NCI-H2029 treated with DMSO at 0.1 percent for 48 hours (cell line): ENCODE measurements at regions not wholly inside any gene's neighbourhood (a gene's known extent, or its start where the extent isn't known, plus 50 kb on each side); places are given as distances from the start of the nearest gene placed in this dataset.

Source experiments
- DNase-seq: peaks from one replicate; lab custom pipeline; 2025; lab: John Stamatoyannopoulos, UW

DNA sequence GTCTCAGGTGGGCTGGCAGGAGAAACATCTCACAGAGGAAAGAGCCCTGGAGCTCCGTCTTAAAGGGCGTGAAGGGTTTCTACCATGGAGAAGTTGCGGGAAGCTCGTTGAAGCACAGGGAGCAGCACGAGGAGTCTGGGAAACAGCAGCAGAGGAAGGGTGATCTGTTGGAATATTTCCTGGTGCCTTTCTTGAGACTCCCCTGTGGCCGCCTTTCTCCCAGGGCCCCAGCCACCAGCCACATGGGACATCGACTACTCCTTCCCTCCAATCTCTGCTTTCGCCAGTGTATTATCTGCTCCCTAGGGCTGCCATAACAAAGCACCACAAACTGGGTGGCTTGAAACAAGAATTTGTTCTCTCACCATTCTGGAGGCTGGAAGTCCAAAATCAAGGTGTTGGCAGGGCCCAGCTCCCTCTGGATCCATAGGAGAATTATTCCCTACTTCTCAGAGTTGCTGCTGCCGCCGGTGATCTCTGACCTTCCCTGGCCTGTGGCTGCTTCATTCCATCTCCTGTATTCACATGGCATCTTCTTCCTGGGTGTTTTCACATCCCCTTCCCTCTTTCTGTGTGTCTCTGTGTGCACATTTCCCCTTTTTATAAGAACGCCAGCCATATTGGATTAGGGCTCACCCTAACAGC lies 152.8 kb upstream of the GSC start:
- DNase-seq, result no peak

DNA sequence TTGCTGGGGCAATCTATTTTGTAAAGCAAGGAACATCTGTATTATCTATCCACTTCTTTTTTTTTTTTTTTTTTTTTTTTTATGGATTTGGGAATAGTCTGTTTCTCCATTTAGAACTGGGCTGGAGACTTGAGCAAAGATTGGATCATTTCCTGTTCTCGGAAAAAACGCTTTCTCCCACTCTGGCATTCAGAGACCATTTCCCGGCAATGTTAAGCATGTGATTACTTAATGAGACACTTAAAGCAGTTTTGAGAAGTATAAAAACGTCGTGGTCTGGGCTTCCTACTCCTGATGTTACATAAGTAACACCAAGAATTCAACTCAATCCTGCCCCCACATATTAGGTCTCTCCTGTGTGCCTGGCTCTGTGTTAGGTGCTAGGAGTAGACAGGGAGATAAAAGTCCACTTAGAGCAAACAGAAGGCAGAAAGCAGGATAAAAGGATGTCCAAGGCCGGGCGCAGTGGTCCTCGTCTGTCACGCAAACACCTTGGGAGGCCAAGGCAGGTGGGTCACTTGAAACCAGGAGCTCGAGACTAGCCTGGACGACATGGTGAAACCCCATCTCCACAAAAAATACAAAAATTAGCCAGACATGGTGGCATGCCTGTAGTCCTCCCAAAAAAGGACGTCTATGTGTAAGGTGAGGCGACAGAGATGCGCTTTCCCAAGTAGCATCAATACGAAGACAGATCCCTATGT lies 152.1 kb upstream of the GSC start:
- no peak for DNase-seq

DNA sequence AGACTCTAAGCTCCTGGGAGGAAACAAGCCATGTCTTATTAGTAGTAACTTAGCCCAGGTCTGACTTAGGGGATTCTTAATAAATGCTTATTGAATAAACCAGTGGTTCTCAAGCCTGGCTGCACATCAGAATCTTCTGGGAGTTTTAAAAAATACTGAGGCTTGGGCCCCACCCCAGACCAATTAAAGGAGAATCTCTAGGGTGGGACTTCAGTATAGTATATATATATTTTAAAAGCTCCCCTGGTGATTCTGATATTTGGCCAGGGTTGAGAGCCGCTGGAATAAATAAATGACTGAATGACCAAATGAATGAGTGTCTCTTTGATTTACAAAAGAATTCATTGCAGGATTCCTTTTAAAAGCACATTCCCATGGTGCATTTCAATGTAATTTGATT lies 151.5 kb upstream of the GSC start:
- DNase-seq, result no peak

DNA sequence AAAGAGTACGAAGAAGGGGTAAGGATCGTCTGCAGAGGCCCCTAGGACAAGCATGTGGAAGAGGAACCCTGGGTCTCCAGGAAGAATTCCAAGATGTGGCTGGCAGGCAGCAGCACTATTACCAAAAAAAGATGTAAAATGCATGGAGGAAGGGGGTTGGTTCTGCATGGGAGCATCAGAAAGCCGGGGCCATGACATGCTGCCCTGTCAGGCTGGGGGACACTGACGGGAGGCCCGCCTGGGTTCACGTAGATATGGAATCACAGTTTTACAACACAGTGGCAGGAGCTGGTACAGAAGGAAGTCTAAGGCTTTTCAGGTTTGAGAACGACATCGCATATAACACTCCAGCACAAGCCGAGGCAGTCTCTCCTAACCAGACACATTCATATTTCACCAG lies 150.0 kb upstream of the GSC start:
- DNase-seq, result no peak

DNA sequence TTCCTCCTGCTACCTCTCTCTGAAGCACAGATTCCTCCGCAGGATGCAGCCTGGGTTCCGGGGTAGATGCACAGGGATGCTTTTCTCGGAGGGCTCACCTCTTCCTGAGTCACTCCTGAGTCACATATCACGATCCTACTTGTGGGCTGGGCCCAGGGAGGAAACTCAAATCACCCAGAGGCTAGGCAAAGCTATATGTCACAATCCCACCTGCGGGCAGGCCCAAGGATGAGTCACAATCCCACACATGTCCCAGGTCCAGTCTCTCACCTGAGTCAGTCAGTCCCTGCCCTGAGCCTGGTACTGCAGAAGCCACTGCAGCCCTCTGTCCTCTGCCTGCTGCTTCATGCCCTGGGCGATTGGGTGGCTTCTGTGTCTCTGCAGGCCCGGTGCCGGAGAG lies 149.0 kb upstream of the GSC start:
- DNase-seq, result no peak

DNA sequence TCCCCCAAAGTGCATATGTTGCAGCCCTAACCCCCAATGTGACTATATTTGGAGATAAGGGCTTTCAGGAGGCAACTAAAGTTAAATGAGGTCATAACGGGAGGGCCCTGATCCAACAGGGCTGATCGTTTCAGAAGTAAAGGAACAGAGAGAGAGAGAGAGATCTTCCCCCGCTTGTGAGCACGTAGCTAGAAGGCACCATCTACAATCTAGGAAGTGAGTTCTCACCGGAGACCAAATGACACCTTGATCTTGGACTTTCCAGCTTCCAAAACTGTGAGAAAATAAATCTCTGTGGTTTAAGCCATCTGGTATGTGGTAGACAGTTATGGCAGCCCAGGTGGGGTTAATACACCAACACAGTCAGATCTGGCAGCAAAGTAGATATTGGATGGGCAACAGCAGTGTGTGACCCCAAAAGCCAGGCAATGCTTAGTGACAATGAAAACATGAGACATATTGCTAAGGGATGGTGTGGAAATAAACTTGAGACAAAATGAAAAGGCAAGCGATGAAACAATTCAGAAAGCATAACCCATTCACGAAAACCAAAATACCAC lies 147.2 kb upstream of the GSC start:
- no peak for DNase-seq

DNA sequence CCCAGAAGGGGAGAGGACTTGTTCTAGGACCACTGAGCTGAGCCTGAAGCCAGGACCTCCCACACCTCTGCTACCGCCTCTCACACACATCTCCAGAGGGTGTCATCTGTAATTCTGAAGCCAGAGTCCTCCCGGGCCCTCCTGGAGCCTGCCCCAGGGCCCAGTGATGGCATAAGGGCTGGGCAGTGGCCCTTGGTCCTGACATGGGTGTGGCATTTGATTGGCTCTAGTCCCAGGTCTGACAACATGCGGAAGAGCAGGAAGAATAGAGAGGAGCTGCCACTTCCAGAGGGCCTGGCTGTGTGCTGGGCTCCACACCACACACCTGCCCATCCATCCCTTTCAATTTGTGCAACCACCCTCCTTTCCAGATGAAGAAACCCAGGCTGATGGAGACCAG lies 144.3 kb upstream of the GSC start:
- no peak for DNase-seq

DNA sequence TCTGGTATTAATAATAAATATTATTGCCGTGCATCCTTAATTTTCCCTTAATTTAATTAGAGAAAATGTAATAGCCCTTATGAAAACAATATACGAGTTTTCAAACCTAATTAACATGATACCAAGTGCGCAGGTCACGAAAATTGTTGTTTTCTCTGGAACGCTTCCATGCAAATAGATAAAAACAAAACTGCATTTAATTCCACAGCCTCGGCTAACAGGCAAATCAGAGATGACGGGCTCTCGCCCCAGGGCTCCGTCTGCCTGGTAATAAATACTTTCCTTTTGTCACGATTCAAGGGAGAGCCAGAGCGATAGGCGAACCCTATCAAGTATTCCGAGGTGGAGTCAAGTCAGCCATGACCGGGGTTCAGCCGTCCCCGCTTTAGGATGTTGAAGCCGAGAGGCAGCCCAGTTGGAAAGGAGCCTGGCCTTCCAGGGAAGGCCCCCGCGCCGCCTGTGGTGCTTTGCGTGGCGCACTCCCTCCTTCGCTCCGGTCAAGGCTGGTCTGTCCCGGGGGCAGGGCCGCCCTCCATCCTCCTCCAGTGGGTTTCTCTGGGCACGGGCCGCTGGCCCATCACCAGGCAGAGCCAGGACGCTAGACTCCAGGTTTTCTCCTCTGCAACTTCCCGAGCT lies 137.8 kb upstream of the GSC start:
- no peak for DNase-seq

DNA sequence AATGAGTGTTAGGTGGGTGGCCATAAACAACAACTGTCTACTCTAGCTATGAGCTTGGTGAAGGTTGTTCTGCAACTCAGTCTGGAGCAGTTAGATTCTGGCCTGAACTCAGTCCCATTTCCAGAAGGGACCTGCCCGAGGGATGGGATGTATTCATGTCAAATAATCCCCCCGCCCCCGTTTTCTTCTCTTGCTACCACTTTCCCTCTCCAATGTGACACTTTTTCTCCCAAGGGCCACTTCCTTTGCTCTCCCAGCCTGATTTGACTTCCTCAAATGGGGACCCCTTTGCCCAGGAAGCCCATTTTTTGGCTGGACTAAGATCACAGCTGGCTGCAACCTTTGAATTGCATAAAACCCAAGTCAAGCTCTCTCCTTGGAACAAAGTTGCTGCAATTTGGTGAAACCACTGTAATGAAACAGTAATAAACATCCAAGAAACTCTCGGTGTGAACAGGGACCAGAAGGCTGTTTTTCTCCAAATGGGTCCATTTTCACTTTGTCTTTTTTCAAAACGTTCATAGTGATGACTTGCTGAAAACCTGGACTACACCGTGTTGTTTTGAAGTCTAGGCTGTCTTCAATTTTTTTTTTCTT lies 137.2 kb upstream of the GSC start:
- no peak for DNase-seq

DNA sequence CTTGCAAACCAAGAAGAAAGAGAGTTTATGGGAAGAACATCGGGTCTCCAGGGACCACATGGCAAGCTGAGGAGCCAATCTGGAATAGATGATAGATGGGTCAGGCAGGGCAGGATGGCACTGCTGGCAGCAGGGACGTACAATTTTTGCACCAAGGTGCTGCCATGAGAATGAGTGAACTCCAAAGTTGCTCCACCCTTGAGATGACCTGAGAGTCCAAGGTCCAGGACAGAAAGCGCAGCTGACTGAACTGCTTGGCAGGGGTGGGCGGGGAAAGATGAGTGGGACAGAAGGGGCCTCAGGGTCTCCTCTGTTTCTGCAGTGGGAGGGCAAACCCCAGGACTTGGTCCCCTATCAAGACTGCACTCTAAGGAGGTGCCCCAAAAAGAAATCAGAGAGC lies 136.7 kb upstream of the GSC start:
- no peak for DNase-seq

DNA sequence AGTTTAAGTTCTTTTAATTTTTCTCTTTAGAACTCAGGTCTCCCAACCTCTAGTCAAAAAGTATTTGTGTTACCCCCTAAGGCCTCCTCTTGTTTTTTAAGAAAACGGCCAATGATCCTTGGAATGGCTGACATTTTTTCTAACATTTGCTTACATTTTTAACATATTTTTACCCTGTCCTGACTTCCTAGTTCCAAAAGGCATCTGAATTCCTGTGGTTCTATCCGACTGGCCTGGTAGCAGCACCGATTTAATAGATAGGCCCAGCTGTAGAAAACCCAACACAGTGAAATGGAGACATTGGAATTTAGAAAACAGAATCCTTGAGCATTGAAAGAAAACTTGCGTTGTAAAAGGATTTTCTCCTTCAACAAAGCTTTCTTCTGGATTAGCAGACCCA lies 134.7 kb upstream of the GSC start:
- DNase-seq, result no peak

DNA sequence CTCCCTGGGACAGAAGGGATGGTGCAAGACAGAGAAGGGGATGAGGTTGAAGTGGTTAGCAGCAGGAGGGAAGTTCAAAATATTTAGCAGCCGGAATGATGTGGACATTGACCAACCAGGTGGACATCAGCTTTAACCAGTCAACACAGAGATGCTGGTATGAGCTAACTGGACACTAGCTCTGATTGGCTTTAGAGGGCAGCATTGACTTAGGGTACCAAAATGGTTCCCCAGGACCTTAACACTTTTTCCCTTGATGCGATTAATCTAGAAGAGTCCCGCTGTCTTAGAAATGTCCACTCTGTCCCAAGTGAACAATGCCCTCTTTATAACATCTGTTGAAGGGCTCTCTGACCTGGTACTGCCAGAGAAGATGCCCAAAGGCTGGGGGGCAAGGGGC lies 134.0 kb upstream of the GSC start:
- DNase-seq, result no peak

DNA sequence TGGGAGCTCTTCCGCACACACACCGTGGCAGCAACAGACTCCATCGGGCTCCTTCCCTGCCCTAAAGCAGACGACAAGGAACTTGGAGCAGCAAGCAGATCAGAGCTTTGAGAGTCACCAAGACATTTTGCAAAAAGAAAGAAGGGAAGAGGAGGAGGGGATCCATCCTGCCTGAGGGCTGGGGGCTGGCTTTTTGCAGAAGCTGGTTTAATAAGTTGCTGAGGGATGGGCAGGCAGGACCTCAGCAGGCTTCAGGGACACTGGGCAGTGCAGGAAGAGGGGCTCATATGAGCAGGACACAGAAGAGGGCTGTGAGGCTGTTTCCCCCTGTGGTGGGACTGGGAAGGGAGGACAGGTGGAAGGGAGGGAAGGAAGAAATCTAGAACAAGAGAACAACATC lies 133.4 kb upstream of the GSC start:
- DNase-seq, result no peak

DNA sequence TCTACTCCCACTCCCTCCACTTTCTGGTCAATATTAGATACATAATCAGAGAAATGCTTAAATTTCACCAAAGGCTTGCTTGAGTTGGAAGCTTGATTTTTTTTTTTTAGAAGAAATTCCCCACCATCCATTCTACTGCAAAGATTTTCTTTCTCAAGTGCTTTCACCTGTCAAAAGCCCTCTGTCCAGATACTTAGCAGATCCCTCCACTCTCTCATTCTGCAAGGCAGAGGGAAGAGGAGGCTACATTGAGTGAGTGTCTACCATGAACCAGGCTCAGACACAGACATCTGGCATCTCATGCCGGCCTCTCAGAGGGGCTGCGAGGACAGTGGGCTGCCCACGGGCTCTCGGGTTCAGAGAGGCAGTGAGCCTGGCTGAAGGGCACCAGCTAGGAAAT lies 127.6 kb upstream of the GSC start:
- no peak for DNase-seq

DNA sequence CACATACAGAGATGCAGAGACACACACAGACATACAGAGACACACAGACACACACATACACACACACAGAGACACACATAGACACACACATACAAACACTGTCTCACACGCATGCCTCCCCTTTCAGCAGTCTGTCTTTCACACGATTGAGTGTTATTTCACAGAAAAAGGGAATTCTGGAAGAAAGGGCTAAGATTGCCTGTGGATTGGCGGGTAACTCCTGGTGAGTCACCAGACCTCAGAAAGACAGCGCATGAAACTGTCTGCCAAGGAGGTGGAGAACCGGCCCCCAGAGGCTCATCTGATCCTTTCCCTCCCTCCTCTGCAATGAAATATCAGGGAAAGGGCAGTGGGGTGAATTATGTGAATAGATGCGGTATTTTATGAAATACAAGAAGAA lies 127.2 kb upstream of the GSC start:
- DNase-seq, result no peak

DNA sequence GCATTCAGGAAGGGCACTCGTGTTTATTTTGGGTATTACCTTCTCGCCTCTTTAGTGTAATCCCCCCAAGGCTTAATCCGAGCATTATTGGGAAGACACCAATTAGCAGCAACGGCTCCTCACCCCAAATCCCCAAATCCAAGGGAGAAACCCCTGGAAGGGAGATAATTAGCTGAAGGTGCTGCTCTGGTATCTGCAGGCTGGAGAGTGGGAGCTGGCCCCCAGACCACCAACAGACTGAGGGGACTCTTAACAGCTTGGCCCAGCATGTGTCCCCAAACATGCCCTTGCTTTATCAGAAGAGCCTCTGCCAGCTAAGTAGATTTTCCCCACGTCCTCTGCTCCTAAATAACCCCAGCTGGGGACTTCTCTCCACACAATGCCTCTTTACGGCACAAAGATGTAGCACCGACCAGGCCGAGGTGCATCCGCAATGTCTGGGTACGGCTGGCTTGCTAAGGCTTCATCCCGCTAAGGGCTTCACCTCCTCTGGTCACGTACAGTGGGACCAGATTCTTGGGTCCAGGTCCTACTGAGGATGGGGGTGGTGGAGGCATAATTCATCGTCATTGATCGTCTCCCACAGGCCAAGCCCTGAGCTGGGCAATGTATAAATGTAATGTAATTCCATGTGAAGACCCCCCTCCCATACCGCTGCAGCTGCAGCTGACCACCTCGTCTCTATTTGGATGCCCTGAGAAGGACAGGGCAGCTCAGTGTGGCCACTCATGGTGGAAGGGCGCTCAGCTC lies 123.7 kb upstream of the GSC start:
- DNase-seq, result no peak

DNA sequence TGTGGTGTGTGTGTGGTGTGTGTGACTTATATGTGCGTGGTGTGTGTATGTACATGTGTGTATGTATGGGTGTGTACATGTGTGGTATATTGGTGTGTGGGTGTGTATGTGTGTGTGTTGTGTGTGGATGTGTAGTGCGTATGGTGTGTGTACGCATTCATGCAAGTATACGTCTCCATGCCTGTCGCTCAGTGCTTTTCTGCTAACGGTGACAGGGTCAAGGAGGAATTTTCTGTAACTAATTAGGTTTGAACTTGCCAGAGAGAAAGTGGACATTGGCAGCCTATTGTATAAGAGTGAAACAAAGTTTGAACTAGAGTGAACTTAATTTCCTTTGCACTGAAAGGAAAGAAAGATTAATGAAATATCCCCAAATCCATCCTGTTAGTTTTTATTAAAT lies 120.9 kb upstream of the GSC start:
- no peak for DNase-seq

DNA sequence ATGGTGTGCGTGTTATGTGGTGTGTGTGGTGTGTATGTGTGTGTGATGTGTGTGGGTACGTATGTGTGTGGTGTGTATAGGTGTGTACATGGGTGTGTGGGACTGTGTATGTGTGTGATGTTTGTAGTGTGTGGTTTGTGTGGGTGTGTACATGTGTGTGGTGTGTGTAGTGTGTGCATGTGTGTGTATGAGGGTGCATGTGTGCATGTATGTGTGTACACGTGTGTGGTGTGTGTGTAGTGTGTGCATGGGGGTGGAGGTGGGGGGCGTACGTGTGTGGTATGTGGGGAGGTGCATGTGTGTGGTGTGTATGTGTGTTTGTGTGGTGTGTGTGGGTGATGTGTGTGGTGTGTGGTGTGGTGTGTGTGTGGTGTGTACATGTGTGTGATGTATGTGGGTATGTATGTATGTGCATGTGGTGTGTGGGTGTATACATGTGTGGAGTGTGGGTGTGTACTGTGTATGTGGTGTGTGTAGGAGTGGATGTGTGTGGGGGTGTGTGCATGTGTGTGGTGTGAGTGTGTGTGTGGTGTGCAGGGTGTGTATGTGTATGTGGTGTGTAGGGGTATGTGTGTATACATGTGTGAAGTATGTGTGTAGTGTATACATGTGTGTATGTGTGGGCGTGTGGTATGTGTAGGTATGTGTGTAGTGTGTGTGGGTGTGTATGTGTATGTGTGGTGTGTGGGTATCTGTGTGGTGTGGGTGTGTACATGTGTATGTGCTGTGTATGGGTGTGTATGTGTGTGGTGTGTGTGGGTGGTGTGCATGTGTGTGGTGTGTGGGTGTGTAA lies 119.8 kb upstream of the GSC start:
- DNase-seq, result no peak

DNA sequence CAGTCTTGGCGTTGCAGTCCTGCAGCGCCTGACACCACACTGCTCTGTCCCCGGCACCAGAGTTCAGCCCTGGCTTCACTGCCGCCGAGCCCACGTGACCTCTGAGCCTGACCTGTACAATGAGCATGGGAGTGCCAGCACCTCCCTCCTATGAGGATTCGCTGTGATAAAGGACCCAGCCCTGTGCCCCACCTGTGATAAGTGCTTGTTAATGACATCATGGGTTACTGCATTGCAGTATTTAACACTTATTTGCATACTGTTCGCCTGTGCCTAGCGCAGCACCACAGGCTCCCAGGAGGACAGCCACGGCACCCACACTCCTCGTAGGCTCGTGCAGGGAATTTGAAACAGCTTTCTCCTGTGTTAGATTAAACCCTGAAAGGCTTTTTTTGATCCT lies 118.2 kb upstream of the GSC start:
- DNase-seq, result no peak

DNA sequence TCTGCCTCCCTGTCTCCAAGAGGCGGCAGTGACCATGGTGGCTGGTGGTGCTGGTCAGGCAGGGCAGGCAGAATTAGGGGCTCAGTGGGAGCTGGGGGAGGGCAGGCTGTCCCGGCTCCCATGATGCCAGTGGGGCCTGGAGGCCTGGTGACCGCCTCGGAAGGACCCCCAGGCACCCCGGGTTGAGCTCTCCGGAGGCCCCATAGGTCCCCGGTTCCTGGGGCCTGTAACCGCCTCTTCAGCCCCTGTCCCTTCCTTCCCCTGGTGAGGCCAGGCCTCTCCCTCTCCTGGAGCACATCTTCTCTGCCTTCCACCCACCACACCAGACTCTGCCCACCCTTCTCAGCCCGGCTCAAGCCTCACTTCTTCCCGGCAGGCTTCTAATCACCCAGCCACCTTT lies 117.7 kb upstream of the GSC start:
- no peak for DNase-seq

DNA sequence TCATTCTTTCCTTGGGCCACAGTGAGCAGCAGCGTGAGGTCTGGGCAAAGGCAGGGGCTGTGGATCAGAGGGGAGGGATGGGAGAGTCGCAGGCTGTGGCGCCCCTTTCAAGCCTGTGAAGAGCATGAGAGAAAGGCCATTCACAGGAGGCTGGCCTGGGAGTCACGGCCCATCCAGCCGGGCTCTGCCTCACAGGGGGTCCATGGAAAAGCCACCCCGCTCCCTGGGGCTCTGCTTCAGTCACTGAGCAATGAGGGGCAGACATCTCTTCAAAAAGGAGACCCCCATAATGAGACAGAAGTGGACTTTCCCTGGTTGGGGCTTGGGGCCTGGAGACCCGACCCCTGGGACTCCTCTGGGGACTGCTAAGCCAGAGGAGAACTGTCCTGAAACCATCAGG lies 117.0 kb upstream of the GSC start:
- no peak for DNase-seq
